CD4-positive, alpha-beta T cell treated with Interleukin-6 for 4 hours (primary cell): ENCODE measurements at regions not wholly inside any gene's neighbourhood (a gene's known extent, or its start where the extent isn't known, plus 50 kb on each side); places are given as distances from the start of the nearest gene placed in this dataset.

Experiments used
- DNase-seq: peaks from one replicate; pipeline ENCODE4 v3.0.0-alpha.2; 2020; ENCODE audit warnings: mixed read lengths

DNA sequence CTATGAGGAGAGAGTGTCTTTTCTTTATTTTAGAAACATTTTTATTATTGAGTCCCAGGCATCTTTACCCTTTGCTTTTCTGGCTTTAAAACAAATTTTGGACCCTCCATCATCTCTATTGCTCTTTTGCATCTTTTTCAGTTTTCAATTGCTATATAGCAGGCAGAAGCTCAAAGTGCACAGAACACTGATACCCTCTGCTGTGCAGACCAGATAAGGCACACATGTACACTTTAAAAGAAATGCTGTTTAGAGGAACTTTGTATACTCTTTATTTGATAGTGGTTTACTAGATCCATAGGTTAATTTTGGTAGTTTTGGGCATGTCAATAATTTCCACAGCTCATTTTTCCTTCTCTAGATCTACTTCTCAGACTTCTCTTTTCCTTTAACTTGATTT lies 324.2 kb downstream of the SH2D4B start:
- no peak for DNase-seq

DNA sequence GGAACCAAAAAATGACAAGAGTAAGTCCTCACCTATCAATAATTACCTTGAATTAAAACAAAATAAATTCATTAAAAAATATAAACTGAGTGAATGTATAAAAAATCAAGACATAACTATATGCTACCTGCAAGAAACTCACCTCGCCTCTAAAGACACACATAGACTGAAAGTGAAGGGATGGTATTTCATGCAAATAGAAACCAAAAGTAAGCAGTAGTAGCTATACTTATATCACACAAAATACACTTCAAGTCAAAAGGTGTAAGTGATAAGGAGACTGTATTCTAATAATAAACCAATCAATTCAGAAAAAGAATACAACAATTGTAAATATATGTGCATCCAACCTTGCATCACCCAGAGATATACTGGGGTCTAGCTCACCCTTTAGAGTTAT lies 332.6 kb downstream of the SH2D4B start:
- DNase-seq = no peak

DNA sequence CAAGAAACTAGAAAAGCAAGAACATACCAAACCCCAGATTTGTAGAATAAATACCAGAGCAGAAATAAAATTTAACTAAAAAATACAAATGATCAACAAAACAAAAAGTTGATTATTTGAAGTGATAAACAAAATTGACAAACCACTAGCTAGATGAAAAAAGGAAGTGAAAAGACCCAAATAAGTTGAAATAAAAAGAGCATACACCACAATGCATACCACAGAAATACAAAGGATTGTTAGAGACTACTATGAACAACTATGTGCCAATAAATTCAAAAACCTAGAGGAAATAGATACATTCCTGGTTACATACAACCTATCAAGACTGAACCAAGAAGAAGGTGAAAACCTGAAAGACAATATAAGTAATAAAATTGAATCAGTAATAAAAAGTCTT lies 333.4 kb downstream of the SH2D4B start:
- no peak for DNase-seq

DNA sequence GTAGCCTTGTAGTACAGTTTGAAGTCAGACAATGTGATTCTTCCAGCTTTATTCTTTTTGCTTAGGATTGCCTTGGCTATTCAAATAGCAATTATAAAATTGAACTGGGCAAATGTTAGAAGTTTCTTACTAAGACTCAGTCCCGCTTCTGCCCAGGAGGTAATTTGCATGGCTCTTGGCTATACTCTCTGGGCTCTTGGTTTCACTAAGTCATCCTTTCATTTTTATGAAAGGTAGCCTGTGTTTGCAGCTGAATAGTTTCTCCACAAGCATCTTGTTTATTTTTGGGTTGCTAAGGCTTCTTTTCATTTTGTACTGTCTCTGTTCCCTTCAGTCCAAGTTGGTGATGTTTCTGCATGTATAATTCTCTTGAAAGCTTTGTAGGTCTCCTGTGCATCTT lies 340.6 kb downstream of the SH2D4B start:
- DNase-seq = no peak

DNA sequence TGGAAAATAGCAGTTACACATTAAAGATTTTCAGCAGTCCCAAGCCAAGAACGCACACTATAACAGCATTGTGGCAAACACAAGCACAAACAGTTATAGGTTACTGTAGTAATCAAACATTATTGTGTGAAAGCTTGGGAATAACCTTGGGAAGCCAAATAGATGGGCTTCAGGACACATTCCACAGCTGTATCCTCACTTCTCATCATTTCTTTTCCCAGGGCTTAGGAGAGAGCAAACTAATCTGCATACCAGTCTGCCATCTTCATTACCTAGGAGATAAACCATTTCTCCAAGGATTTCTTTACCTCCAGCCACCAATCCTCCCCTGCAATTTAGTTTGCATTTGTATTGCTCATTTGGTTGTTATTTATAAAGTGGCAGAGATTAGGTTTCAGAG lies 352.4 kb downstream of the SH2D4B start:
- no peak for DNase-seq

DNA sequence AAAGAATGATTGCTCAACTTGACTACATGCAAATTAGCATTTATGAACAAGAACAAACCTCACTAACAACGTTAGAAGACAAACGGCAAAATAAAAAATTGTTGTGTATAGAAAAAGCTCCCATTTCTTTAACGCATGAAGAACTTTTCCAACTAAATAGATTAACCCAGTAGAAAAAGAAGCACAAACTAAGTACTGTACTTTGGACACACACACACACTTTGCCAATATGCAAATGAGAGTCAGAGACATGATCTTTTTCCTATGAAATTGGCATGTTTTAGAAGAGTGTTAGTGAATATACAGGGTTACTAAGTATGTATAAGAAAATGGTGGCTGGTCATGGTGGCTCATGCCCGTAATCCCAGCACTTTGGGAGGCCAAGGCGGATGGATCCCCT lies 355.6 kb downstream of the SH2D4B start:
- no peak for DNase-seq

DNA sequence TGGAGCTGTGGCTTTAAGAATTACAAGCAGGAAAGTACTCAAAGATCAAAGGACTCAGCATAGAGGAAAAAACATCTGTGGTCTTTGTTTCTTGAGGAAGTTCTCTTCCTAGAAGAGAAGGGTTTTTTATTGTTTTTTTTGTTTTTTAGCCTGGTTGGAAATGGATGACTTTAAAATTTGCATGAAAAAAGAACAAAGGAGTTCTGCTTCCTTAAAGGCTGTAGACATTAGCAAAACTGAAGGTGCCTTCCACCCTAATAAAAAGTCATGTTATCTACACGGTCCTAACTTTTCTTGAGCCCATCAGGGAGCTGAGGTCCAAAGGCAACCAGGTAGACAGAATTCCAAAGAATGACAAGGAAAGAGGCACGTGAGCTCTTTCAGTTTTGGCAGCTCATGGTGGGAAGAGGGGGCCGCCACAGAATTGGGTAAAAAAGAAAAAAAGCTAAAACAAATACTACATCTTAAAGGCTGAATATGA lies 356.6 kb downstream of the SH2D4B start:
- DNase-seq = no peak

DNA sequence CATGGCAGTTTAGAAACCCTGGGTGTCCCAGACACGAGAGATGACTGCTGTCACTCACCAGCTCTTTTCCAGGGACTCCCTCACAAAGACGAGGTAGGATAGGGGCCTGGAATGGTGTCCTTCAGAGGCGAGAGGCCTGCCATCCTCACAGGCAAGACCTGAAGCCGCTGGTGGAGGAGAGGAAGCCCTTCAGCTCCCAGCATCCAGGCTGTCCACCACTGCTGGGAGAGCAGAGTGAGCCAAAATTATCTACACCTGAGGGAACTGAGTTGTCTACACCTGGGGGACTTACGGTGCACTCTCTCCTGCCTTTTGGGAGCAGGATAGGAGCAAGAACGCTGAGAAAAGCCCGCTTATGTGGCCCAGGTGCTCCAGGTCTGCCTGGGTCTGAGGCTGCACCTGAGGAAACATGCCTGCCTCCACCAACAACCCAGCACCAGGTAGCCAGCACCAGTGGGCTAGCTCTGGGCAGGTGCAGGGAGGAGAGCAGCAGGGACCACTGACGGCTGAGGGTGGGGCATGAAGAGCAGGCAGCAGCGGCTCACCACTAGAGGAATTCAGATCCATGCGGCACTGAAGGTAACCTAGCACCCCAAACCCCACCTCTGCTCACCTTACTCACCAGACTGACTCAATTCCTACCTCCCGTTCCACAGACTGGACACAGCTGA lies 357.2 kb downstream of the SH2D4B start:
- DNase-seq = no peak

DNA sequence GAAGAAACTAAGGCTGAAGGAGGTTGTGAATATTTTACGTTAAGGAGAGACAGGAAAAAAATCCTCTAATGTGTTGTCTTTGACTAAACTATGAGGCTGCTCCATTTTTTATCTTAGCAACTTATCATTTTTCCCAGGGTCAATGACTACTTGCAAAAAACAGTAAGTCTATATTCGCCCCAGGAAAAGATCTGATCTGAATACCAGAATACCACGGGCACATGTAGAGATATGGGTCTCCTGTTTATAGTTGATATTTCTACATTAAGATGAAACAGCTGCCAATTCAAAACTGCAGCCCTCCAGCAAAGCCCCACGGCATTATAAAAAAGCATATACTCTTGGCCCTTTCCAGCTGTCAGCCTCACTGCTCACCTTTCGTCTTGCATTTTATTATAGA lies 358.4 kb downstream of the SH2D4B start:
- no peak for DNase-seq

DNA sequence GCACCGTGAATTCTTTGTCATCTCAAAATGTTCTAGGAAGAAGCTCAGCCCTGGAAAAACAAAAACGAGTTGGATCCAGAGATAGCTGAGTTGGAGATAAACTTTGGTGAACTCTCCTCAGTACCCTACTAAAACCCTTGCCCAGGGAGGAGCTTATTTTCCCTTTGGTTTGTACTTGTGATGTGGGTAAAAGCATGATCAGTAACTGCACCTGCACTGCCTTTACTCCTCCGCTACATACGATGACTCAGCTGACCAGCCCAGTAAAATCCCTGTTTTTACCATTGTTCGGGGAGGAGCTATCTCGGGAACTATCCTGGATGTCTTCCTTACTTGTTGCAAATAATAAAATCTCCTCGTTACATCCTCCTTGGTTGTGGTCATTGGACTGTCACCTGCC lies 359.3 kb downstream of the SH2D4B start:
- no peak for DNase-seq

DNA sequence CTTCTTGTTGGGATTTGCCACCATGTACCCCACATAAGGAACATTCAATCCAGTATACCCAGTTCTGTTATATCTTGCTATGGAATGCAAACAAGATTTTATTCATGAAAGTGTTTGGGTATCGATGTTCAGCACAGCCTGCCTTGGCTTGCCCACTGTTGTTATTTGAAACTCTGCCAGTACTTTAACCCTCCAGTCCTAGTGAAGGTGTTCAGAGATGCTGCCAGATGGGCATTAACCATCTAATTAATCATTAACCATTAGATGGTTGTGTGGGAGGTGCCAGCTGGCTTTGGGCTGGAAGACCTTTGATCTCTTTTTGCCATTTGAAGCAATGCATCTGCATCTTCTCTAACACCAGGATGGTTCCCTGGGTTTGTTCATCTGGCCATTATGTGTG lies 363.0 kb downstream of the SH2D4B start:
- DNase-seq = no peak

DNA sequence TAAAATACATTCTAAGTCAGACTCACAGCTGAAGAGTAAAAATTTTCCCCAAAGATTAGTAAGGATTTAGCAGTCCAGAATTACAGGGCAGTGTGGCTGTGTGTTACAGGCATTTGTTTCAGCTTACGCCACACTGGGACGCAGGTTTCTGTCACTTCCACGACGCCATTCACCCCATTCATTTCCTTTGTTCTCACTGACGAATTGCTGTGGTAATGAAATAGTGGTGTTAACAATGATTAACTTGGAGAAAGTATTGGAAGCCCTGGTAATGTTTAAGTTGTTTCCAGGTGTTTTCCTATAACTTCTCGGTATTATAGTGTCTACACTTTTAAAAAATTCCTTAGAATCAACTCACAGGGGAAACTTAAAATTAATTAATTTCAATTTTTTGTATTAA lies 370.9 kb downstream of the SH2D4B start:
- DNase-seq = no peak

DNA sequence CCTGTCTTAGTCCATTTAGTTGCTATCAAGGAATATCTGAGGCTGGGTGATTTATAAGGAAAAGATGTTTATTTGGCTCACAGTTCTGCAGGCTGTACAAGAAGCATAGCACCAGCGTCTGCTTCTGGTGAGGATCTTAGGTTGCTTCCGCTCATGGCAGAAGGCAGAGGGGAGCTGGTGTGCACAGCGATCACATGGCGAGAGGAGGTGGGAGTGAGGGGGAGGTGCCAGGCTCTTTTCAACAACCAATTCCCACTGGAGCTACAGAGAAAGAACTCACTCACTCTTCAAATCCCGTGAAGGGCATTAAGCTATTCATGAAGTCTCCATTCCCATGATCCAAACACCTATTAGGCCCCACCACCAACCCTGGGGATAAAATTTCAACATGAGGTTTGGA lies 371.6 kb downstream of the SH2D4B start:
- no peak for DNase-seq

DNA sequence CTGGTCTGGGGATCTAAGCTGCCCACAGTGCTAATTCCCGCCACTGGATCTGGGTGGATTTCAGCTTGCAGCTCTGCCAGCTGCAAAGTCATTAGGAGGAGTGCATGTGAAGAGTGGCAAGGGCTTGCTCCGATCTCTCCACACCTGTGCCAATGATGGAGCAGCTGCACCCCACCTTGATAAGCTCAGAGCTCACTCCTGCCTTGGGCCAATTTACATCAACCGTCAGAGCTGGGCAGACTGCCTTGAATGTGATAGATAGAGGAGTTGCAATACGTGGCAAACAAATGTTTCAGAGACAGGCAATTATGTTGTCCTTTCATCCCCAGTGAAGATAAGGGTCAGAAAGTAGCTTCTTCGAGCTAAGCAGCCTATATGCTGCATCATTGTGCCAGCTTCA lies 379.9 kb downstream of the SH2D4B start:
- no peak for DNase-seq

DNA sequence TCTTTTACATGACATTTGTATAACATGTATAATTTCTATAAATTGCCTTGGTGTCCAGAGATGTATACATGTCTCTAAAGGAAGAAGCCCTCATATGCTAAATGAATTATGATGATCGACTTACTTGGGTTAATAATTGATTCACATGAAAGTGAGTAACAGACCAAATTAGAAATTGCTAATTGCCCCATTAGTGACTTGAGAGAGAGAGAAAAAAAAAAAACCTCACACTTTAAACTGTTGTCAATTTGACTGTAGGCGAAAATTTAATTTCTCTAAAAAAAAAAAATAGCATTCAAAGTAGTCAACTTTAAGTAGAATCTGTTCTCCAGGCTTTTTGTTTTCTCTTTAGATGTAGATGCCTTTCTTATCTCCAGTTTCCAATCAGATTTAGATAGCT lies 383.3 kb downstream of the SH2D4B start:
- no peak for DNase-seq

DNA sequence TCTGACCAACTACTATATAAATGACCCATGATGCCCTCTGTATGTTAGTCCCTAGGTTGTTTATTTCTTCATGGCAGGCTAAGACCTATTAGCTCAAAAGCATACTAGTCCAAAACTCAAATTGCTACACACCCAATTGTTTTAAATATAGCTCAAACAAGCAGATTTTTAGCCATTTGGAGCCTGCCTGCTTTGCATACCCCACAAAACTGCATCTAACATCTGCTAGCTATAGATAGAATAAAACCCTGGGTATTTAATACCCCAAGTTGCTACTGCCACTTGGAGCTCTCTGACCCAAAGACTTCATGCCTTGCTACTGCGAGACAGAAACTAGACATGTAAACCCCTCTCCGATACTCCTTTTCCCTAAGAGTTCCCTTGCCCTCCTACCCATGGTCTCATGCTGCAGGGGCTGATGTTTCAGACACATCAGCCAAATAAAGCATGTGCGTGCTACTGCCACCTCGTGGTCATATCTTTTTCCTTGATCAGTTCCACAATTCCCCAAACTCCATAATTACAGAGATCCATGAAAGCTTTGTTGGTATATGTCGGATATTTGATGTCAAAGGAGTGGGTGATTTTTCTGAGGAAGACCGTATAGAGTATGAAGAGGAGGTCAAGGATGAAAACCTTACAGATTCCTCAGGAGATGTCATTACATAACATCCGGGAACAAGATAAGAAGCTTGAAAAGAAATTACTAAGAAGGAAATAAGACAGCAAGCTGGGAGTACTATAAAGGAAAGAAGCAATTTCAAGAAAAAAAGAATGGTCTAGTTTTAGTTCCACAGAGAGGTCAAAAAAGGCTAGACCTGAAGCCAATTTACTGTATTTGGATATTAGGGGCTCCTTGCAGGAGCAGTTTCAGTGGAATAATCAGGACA lies 386.6 kb downstream of the SH2D4B start:
- peak; percentile 9 for DNase-seq

DNA sequence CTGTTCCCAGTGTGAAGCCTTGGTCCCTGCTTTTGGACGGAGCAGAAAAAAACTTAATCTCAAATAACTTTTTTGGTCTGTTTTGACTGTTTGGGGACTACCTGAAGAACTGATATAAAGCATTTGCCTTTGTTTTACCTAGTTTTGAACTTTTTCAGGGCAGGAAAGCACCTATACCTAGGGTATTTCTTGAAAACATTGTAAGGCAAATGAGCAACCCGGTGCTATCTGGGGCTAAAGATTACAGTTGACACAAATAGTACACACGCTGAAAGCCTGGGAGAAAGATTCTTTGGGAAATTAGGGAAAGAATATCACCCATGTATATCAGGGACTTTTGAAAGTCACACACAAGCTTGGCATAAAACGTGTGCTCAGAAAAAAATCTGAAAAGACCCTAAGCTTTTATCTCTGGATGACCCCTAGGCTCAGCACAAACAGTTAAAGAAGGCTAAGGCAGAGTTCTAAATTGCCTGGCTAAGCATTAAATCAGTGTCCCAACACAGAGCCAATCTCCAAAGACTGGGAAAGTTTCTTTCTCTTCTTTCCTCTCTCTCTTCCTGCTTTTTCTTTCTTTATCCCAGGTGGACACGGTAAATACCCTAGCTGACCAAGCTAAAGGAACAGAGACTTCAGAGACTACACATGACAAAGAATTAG lies 389.8 kb downstream of the SH2D4B start:
- no peak for DNase-seq

DNA sequence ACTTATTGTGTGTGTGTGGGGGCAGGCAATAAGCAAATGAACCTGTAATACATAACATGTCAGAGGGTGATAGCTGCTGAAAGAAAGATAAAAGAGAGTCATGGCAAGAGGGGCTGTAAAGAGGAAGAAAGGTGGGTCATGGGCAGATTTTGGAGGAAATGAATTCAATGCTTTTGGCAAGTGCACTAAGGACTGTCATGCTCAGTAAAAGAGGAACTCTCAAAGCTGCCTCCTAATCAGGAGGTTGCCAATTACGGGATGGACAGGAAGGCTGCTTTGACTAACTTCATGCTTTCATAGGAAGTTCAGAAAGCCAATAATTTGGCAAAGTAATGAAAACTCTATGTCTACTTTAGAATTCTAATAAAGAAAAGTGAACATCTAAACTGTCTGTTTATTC lies 401.2 kb downstream of the SH2D4B start:
- no peak for DNase-seq

DNA sequence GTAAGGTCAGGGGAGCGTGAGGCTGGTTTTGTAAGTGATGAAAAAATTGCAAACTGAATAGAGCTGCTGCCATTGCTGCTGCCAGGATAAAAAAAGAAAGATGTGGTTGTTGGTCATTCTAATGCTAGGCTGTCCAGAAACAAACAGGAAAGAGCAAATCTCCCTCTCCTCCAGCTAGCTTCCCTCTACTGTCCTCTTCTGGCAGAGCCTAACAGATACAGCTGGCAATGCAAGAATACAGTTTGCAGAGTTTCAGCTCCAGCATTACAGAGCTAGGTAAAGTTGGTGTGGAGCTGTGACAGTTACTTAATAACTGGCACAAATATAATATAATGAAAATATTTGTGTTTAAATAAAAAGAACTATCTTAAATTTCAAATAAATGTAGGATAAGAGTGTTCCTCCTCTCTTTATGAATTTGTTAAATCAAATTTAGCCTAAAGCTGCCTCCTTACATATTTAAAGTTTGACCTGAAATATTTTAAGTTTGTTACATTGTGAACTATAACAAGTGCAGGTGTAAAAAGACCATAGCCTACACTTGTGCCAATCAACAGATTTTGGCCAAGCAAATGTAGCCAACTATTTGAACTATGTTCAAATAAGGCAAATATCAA lies 407.7 kb downstream of the SH2D4B start:
- no peak for DNase-seq

DNA sequence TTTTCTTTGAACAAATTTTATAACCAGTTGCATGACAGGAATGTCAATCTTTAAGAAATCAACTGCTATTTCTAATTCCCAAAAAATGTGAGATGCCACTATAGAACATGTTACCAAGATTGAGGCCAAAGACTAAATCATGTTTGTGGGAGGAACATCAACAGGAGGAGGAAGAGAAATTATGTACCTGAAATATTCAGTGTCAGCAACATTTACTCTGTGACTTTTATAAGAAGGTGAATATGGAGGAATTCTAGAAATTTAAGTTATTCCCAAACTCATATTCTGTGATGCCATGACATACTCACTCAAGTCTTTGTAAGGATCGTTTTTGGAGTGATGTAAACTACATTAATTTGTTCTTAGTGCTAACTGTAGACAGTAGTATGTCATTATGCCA lies 408.4 kb downstream of the SH2D4B start:
- DNase-seq = no peak

DNA sequence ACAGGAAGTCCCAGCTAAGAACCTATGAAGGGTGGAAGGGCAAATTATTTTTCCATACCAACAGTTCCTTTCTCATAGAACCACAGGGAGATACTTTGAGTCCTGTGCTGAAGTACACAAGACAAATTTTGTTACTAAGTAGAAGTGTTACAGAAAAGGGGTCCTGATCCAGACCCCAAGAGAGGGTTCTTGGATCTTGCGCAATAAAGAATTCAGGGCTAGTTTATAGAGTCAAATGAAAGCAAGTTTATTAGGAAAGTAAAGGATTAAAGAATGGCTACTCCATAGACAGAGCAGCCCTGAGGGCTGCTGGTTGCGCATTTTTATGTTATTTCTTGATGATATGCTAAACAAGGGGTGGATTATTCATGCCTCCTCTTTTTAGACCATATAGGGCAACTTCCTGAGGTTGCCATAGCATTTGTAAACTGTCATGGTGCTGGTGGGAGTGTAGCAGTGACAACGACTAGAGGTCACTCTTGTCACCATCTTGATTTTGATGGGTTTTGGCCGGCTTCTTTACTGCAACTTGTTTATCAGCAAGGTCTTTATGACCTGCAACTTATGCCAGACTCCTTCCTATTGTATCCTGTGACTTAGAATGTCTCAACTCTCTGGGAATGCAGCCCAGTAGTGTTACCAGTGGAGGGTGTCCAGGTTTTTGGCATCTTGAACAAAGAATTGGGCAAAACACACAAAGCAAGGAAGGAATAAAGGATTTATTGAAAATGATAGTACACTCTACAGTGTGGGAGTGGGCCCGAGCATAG lies 409.4 kb downstream of the SH2D4B start:
- DNase-seq = no peak

DNA sequence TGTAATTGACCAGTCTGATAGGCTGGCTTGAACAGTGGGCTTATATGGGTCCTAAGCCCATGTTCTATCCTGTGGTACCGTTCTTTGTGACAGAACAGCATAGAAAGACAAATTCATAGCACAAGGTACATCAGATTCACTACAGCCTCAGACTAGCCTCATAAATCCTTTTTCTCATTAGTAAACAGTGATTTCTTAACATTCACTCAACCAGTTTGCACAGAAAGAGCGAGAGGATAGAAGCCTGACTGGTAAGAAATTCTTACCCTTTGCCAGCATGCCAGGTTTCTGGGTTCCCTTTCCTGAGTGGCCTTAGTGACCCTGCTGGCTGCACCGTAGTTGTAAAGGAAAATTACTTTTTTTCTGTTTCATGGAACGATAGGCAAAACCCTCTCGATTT lies 412.1 kb downstream of the SH2D4B start:
- no peak for DNase-seq

DNA sequence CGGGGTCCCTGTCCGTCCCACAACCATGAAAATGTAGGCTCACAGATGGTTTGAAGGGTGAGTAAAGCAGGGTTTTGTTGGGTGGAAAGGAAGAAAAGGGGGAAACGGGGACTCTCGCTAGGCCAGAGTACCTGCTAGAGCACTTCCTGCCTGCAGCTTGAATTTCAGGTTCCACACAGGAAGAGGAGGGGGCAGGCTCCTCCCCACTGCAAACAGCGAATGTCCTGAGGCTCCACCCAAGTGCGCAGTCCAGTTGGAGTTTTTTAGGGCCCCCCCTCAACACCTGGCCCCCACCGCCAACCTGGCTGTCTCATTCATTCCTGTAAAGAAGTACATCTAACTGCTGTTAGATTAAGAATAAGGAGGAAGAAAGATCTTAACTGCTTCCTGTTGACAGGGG lies 414.7 kb downstream of the SH2D4B start:
- no peak for DNase-seq
